ENCODE measurements at regions not wholly inside any gene's neighbourhood (a gene's known extent, or its start where the extent isn't known, plus 50 kb on each side); places are given as distances from the start of the nearest gene placed in this dataset.
A peak's percentile ranks its signal among the peaks of the same experiment; 100 is the strongest.

DNA sequence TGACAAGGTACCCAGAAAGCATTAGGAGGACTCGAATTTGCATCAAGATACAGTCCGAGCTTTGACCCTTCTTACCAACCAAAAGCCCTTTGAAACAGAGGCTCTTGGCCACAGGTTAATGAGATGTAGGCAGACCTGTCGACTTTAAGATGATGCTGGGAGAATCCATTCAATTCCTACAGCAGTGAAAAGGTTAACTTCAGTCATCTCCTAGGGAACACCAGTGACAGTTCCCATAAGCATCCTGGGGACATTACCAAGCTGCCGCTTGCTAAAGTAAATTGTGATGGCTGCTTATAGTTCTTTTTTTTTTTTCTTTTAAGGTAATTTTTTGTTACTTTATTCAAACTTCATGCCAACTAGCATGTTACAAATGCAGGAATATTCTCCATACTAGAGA is 379.3 kb downstream of the SOX11 start:
- no peak for DNase-seq

DNA sequence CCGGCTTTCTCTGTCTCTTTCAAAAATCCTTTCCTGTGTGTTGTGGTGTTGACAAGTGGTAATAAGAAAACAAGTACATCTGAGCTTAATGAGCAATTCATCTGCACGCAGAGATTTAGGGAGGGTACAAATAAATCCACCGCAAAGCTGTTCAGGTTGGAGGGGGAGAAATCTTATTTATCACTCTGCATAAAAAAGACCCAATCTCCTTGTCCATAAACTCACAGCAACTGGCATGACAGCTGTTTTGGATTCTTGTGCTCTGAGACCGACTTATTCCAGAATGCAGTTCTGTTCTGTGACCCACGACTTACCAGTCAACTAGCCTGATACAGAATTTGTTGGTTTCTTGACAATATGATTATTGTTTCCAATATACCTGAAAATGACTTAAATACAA is 380.1 kb downstream of the SOX11 start:
- no peak for DNase-seq

DNA sequence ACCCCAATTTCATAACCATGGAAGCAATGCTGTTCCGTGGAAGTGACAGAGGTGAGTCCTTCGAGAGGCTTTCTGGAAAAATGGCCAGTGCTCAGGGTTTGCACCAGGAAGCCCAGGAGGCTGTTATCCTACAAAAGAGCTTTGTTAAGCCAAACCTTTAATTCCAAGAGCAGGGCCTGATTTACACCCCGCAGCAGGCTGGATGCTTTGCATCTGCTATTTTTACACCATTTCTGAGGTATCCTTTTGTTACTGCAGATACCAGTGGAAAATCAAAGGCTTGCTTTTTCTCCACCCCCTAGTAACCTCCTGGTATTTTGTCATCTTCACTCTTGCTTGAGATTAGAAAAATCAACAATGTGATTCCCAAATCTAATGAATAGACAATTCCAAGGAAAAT is 380.6 kb downstream of the SOX11 start:
- DNase-seq, result no peak

DNA sequence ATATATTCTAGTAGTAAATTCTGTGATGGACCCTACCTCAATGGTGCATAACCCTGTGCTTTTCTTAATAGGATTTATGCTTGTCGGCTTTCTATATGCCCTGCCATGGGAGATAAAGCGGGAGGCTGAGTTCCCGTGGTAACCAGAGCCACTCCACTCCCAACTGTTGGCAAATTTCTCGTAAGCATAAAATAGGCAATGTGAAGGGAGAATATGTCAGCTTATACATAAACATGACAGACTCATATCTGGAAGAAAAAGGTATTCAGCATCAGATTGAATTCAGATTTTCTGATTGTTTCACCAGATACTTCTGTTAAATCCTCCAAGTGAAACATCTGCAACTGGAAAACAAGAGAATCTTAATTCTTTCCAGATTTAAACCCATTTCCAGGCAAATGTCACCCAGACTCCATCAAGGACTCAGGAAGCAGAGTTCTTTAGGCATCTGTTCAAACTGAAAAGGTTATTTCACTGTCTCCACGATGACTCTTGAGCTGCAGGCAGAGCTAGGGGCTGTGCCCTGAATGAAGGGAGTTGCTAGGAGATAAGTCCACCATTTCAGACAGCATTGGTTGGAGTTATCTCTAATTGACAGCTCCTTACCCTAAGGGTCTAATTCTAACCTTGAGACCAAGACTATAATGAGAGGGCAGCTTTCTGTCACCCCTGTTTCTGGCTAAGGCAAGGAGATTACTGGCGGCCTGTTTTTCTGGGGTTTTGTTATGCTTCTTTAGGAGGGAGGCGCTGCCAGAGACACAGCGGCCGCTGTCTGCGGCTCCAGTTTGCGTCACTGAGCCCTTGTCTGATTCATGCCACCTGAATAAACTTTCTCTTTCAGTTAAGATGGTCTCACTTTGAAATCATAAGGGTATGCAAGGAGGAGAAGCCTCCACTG is 381.3 kb downstream of the SOX11 start:
- peak; percentile 28 for DNase-seq

DNA sequence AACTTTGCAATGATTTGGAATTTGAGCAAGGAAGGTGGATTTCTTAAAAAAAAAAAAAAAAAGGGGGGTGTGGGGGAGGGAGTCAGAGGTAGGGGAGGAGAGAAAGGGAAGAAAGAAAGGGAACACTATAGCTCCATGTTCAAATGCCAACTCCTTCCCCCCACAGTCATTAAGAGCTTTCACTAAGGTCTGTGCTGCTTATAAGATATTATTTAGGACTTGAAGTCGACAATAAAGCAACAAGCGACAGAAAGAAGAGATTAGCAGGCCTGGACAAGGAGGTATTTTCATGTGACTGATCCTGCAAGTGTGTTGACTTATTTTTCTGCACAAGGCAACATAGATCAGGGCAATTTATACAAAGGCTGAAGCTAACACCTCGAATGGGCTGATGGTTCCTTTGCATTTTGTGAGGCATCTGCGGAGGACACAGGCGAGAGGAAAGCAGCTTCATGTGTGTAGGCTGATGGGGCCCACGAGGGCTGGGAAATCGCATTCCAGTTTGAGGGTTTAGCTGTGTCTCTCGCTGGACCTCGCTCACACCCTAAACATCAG is 382.0 kb downstream of the SOX11 start:
- DNase-seq, result no peak

DNA sequence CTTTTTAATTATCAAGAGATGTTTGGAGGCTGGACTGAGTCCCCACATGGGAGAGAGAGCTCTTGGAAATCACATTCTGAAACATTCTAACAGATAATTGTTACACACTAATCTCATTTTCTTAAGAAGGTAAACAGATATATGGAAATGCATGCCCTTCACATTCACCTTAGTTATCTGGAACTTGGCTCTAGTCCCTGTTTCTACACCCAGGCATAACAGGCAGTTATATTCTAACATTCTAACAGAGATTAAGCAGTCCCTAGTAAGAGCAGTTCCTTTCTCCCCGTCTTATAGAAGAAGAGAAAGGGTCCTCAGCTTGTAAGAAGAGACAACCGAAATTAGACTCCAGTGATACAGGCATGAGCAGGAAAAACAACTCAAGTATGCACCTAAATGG is 385.4 kb downstream of the SOX11 start:
- peak; percentile 34 for DNase-seq

DNA sequence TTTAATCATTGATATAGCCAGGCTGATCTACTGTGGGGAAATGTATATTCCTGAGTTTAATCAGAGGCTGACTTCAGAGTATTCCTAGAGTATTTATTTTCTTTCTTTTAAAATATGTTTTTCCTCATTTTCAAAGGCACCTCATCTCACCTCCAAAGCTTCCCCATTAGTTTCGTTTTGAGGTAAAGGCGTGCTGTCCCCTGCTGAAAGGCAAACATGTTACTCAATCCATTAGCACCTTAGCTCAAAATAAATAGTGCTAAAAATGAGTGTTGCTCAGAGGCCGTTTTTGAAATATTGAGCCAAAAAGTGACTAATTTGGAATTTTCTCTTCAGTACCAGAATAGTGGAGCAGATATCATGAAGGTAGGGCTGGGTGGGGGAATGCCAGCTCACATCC is 386.2 kb downstream of the SOX11 start:
- DNase-seq, result no peak

DNA sequence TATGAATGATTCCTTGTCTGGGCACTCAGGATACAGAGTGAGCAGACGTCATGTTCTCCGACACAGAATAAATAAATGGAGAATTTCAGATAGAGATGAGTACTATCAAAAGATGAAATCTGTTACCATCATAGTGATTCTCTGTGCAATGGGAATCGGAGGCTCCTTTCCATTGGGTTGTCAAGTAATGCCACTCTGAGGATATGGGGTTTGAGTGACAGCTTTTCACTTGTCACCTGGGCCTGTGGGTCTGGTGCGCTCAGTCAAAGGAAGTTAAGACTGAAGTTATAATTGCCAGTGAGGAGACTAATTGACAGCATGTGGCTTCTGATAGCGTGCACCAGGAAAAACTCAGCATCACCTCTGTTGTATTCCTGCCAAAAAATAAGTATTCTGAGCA is 387.2 kb downstream of the SOX11 start:
- no peak for DNase-seq

DNA sequence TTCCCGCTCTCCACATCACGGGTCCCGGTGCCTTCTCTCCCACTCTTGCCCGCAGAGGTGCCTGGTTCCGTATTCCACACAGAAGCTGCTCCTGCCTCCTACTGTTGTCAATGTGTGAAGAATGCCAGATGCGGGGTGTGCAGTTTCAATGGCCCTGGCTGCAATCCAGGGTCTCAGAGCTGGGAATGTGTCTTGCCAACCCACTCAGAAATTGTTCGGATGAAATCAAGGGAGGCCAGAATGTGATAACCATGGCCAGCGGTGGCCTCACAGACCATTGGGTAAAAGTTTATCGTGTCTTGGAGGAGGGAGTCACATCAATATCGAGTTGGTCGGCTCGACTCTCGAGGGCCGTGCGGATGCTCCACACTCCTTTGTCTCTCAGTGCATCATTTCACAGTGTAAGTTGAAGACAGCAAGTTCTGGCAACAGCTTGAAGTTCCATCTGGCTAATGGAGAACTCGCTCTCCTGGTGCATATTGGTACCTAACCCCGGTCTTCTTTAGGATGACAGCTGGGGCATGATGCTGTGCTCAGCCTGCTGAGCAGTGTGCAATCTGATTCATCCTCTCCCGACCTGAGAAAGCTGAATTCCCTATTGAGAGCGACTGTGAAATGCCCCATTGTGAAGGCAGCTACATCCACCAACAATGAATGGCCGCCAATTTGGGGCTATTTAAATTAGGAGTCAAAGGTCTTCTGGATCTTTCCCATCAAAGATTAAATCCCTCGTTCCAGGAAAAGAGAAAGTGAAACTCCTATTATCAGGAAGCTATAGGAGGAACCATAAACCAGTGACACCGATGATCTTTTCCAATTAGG is 389.0 kb downstream of the SOX11 start:
- no peak for DNase-seq

DNA sequence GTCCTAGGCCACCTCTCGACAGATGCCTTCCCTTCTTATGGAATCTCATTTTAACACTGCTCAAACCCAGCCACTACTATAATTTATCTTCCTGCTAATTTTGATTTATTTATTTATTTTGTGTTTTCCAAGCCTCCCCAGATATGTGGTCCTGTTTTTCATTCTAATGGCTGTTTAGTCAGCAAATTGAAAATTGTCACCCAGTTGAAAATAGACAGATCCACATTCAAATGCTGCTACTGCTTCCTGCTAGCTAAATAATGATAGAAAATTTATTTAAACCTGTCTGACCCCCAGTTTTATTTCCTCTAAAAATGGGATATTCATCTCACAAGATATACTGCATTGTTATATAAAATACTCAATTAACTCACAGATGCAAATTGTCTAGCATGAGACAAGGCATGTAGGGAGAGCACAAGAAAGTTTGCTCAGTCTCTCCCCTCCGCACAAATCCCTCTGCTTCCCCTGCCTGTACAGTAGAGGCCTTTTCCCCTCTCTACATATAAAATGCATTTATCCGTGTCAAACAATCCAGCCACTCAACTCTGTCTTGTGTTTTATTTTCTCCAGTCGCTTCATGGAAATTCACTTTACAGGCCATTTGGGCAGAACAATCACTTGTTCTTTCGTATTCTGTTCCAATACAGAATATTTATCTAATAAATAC is 389.9 kb downstream of the SOX11 start:
- no peak for DNase-seq

DNA sequence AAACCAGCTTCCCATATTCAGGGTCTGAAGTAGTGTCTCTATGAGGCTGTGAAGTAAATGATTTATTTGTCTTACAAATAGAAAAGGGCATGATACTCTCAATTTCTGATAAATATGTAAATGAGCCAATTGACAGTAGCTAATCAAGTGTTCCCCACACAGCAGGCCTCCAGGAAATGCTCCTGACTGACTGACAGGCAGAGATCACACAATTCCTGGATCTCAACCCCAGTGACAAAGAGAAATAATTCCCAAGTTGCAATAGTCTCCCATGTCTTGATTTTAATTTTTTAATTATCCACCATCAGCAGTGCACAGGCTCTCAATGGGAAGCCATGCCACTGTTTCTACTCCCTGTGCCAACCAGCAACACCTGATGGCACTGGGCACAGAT is 390.4 kb downstream of the SOX11 start:
- no peak for DNase-seq

DNA sequence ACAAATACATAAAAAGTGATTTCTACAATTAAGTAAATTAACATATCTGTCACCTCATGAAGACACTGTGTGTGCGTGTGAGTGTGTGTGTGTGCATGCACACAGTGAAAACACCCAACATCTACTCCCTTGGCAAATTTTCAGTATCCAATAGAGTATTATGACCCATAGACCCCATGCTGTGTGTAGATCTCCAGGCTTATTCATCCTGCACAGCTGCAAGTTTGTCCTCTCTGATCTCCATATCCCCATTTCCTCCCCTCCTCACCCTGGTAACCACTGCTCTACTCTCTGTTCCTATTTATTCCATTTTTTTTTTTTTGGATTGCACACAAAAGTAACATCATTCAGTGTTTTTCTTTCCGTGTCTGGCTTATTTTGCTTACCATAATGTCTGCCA is 391.0 kb downstream of the SOX11 start:
- DNase-seq, result no peak

DNA sequence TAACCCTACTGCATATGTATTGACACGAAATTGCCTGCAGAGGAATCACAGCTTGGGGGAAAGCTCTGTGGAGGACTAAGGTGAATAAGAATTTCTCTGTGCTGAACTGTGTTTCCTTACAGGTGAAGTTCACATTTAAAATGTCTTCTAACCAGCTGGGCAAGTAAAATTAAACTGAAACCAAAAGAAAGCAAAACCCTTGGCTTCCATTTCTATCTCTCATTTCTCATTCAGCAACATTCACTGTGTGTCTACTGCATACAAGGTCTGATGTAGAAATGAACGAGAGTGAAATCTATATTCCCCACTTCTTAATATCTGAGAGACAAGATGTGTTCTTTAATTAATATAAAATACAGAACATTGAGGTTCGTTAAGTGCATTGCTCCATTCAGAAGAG is 397.3 kb downstream of the SOX11 start:
- DNase-seq, result no peak

DNA sequence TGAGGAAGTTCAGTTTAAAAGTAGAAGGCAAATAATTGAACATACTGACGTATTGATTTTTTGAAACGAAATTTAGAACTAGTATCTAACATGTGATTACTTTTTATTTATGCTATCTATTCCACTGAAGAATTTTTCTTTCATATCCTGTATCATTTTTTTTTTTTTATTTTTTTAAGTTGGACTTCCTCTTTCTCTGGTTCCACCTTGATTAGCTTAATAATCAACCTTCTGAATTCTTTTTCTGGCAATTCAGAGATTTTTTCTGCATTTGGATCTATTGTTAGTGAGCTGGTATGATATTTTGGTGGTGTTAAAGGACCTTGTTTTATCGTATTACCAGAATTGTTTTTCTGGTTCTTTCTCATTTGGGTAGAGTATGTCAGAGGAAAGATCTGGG is 411.2 kb downstream of the SOX11 start:
- no peak for DNase-seq

DNA sequence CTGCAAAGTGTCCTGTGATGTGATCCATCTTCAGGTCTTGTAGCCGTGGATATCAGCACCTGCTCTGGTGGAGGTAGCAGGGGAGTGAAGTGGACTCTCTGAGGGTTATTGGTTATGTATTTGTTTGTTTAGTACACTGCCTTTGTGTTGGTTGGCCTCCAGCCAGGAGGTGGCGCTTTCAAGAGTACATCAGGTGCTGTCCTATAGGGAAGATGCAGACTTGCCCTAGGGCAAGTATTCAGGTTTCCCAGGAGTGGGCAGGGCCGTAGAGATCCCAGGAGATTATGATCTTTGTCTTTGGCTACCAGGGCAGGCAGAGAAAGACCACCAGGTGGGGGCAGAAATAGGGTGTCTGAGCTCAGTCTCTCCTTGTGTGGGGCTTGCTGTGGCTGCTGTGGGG is 411.8 kb downstream of the SOX11 start:
- peak; percentile 92 for DNase-seq

DNA sequence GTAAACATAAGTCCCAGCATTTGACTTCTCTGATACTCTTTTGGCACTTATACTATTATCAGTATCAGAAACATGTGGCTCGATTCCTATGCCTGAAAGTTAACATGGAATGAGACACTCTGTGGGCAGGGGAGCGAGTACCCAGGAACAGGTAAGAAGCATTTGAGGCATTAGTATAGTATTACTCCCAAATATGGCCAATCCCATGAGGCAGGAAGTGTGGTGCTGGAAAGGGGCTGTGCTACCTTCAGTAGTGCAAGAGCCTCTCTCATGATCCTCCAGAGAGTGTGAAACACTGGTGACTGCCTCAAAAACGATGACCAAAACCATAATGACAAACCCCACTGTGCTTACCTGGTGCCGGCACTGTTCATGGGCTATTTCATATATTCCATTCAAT is 415.1 kb downstream of the SOX11 start:
- no peak for DNase-seq

DNA sequence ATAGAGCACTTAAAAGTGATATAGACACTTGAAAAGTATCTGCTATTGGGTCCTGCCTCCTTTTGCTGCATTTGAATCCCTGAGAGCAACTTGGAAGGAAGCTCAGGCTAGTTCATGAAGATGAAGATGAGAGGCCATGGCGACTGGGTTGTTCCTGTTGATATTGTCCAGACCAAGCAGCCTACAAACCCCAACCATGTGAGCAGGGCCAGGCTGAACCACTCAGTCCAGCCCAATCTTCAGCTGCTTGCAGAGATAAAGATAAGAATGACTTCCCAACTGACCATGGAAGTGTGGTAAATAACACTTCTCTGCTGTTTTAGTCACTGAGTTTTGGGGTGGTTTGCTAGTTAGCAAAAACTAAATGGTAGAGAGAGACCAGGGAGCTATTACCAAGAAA is 417.6 kb downstream of the SOX11 start:
- no peak for DNase-seq

DNA sequence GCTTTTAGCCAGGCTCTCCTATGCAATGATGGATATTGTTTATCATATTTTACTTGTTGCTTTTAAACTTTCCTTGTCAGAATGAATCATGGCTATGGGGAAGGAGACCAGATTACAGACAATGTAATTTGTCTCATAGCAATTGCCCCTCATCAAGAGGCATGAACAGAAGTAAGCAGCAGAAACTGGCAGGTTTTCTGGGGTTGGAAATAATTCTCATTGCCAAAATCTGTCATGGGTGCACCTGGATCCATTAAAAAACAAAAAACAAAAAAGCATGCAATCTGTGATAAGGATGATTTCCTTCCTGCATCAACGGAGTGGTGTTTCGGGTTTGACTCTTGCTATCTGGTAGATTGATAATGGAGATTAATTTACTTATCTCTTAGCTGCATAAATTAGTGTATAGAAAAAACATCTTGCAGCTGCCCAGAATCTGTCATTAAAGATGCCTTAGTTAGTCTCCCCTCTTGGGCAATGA is 419.6 kb downstream of the SOX11 start:
- peak; percentile 19 for DNase-seq

DNA sequence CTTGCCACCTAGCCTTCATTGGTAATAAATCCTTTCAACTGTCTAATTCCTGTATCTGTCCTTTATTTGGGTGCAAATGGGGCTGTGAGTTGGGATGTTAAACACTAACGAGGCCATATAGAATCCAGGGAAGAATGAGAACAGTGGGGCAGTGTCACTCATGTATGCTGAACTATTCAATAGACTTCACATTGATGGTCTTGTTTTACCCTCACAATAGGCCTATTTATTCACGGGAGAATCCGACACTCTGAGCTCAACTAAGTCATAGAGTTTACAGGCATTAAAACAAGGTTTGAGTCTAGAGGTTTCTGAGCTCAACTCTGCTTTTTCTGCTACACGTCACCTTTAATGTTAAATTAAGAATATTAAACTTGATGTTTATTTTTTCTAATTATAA is 421.6 kb downstream of the SOX11 start:
- DNase-seq, result no peak

DNA sequence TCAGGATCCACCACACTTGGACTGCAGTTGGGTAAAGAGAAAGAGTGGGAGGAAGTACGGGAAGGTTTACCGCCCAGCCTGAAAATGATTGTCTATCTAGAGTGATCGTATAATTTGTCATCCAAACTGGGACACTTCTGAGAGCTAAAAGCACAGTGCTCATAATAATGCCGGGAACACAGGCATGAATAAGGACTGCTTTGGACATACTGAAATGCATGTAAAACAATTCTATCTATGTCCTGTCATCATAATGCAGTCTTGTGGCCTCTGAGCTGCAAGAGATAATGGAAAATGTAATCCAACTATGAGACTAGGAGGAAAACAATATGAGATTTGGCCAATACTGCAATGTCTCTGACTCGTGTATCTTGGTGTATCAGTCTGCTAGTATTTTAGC is 435.5 kb downstream of the SOX11 start:
- no peak for DNase-seq

DNA sequence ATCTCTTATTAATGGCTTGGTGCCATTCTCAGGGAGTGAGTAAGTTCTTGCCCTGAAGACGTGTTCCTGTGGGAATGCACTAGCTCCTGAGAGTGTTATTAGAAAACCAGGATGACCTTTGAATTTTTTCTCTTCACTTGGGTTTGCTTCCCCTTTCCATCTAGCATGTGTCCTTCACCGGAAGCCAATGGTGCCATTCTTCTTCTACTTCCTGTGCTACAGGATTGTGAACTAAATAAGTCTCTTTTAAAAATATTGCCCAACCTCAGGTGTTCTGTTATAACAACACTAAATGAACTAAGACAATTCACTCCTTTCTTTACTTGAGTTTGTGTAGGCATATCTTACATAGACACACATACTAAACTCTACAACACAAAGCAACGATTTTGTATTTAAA is 447.0 kb downstream of the SOX11 start:
- no peak for DNase-seq

DNA sequence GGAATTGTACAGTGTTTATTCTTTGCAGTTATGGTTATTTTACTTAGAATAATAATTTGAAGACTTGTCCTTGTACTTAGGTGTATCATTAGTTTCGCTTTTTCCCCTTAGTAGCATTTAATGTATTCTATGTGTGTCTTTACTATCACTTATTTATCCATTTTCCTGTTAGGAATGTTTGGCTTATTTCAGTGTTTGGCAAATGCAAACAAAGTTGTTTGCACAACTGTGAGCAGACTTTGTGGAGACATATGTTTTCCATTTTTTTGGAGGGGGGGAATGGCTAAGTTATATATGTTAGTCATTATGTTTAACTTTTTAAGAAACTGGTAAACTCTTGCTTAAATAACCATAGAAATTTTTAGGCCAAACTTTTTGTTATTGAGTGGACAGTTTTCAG is 447.7 kb downstream of the SOX11 start:
- DNase-seq, result no peak

DNA sequence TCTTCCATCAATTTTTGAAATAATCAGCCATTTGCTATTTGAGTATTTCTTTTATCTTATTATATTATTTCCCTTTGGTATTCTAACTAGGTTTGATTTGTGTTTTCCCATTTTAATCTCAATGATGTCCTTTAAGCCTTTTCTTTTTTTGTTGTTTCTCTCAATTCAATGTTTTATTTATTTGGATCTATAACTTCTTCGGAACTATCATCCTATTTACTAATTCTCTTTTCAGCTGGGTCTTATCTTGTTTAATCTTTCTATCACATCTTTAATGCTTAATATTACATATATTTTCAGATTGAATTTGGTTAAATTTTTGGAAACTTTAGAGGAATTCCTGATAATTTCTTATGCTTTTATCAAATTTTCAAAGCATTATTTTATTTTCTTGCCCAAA is 448.3 kb downstream of the SOX11 start:
- no peak for DNase-seq

All from NCI-H1436 treated with DMSO at 0.1 percent for 48 hours (cell line).